Glomerular endothelial cell (primary cell): ENCODE measurements at regions not wholly inside any gene's neighbourhood (a gene's known extent, or its start where the extent isn't known, plus 50 kb on each side); places are given as distances from the start of the nearest gene placed in this dataset.

Experiments used
- DNase-seq: peaks from one replicate; pipeline ENCODE4 v3.0.0-alpha.2; 2011; ENCODE audit warnings: low read depth, low spot score; ENCODE audit errors: extremely low read depth

DNA sequence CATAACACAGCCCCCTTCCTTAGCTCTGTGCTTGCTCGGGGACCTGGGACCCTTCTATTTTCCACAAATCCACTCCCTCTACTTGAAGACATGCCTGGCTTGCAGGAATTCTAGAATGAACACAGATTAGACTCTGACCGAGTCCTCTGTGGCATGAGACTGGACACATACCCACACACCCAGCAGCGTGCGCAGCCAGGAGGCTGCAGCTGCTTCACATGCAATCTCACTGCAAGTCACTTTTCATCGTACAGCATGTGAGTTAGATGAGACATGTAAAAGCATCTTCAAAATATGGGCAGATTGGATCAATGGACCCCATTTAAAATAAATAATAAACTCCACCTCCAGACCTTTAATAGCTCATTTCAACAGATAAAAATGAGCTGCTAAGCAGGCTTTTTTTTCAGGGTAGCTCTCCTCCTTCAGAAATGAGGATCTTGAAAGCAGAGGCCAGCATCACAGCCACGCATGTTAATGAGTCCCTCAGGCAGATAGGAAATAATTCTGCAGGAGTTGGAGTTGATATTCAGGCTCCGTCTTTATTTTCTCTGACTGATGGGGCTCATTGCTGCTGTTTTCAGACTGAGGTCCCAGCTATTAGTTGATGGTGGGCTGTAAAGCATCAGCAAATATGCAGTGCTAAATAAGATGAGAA is 215.1 kb upstream of the GGTLC1 start:
- no peak for DNase-seq

DNA sequence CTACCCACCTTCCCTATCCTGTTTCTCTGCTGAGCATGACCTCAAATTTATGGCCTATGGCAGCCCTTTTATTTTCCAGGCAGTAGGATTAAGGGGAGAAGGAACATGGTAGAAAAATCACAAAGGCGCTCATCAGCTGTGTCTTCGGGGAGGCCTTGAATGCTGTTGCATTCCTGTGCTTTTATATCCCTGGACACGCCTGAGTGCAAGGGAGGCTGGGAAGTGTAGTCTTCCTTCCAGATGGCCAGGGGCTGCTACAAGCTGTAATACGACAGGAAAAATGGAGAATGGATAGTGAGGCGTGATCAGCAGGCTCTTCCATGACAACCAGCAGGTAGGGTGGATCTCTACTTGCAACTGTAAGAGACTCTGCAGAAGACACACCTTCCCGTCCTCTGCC is 210.9 kb upstream of the GGTLC1 start:
- no peak for DNase-seq

GRCh38 chr20:24194143-24194542 is 205.6 kb upstream of the GGTLC1 start:
- DNase-seq = no peak

DNA sequence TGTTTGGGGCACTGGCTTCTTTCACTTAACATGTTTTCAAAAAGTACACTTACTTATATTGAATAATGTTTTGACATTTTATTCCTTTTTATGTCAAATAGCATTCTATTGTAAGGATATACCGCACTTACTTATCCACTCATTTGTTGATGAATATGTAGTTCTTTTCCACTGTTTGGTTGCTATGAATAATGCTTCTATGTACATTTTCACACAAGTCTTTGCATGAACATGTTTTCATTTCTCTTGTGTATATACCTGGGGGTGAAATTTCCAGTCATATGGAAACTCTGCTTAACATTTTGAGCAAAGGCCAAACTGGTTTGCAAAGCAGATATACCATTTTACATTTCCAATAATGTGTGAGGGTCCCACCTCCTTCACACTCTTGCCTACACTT is 202.3 kb upstream of the GGTLC1 start:
- no peak for DNase-seq

GRCh38 chr20:24185791-24186190 is 197.2 kb upstream of the GGTLC1 start:
- DNase-seq = no peak

DNA sequence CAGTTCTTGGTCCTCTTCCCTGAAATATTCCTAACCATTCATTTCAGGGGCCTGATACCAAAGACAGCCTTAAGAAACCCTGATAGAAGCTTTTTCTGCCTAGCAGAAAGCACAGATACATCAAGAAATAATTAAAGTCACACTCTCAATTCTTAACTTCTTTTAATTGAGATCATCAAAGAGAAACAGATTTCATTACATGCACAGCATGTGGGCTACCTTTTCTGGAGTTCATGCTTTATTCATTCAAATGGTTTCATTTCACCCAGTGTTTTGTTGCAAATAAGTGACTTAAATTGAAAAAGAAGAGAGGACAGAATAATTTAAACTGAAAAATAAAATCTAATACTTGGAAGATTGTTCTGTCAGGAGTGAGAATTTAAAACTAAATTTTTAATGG is 192.6 kb upstream of the GGTLC1 start:
- no peak for DNase-seq

- no peak for DNase-seq
Observed at GRCh38 chr20:24169256-24169655, 180.7 kb upstream of the GGTLC1 start.

GRCh38 chr20:24166412-24166811 is 177.8 kb upstream of the GGTLC1 start:
- no peak for DNase-seq

DNA sequence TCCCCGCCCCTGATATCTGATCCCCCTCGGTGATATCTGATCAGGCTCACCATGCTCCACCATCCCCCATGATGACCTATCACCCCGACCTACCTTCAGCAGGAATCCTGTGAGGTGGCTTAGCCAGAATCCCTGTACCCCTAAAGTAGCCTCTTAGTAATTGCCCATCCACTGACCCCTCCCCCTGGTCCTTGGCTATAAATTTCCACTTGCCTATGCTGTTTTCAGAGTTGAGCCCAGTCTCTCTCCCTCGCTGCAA is 177.5 kb upstream of the GGTLC1 start:
- no peak for DNase-seq

GRCh38 chr20:24165301-24166122 is 176.9 kb upstream of the GGTLC1 start:
- DNase-seq = no peak

GRCh38 chr20:24164360-24164759 is 175.8 kb upstream of the GGTLC1 start:
- DNase-seq = no peak

DNA sequence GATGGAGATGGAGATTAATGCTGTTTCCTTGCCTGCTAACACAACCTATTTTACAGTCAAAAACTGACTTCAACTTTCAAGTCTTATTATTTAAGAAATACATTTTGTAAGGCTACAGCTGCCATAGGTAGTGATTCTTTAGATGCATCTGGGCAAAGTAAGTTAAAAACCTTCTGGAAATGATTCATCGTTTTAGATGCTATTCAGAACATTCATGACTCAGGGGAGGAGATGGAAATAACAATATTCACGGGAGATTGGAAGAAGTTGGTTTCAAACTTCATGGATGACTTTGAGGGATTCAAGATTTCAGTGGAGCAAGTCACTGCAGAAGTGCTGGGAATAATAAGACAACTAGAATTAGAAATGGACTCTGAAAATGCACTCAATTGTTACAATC is 174.9 kb upstream of the GGTLC1 start:
- DNase-seq = no peak

DNA sequence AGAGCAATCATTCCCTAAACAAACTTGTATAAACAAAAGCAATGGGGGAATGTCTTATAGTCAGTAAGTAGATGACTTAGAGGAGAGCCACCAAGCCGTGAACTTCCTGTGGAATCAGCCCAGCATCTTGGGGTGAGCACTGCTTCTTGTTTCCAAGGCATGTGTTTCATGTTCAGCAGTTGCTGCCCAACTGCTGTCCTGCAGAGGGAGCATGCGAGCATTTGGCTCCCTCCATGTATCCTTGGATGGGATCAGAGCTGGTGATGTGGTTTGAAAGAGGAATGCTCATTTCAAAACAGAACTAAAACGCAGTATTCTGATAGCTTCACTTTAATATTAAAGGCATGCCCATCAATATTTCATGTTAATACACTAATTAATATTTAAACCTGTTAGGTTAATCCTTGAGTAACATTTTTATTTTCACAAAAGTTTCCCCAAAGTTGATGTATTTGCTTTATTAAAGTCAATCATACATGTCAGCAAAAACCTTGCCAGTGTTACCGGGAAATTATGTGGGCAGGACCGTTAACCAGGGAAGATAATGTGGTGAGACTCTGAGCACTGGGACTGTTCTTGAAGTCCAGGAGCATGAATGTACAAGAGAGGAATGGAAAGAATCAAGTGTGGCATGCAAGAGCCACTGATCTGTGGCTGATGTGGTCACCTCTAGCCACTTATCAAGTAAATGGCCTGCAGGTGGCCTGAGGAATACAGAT is 172.1 kb upstream of the GGTLC1 start:
- DNase-seq = no peak

- DNase-seq = no peak
Observed at GRCh38 chr20:24158281-24158680, 169.7 kb upstream of the GGTLC1 start.

DNA sequence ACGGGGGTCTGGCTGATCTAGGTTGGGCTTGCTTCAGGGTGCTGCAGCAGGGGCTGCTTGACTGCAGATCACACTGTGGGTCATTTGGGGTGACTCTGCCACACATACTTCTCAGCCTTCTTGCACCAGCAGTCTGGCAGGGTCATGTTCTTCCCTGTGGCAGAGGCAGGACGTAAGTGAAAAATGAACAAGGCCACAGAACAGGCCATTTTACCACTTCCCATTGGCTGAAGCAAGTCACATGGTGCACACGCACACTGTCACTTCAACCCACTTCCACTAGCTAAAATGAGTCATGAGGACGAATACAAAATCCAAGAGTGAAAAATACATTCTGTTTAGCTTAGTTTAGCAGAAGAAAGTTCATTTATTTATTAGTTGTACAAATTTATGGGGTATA is 168.6 kb upstream of the GGTLC1 start:
- DNase-seq = no peak

- no peak for DNase-seq
Observed at GRCh38 chr20:24153101-24154040, 164.8 kb upstream of the GGTLC1 start.

GRCh38 chr20:24151621-24152294 is 163.2 kb upstream of the GGTLC1 start:
- no peak for DNase-seq

DNA sequence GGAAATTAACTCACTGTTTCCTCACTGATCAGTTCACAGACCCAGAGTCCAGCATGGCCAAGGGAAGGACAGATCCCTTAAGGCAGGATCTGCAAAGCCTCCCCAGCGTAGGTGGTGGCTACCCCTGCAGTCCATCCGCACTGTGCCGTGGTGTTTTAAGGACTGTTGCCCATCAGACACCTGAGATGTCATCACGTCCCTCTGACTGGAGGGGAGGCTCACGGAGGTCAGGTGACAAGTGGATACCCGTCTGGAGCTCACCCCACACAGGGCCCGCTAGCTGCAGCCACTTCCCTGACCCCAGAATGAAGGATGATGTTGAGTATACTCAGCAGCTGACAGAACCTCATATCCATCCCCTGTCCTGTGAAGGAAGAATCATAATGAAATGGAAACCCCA is 161.8 kb upstream of the GGTLC1 start:
- DNase-seq = no peak

DNA sequence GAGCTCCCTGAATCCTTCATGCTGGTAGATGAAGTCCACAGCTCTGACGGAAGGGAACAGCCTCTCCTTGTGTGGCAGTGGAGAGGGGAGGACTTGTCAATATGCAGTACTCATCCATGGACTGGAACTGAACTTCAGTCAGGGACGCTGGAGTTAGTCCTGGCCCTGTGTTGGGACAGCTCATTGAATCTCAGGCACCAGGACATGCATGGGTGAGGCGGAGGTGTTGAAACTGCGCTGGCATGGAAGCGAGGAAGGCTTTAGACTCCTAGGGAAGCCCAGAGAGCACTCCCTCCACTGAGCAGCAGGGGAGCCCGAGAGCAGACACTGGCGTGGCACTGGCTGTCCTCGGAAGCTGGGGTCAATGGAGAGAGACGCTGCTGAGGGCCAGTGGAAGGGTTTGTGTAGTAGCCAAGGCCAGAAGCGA is 161.3 kb upstream of the GGTLC1 start:
- no peak for DNase-seq

DNA sequence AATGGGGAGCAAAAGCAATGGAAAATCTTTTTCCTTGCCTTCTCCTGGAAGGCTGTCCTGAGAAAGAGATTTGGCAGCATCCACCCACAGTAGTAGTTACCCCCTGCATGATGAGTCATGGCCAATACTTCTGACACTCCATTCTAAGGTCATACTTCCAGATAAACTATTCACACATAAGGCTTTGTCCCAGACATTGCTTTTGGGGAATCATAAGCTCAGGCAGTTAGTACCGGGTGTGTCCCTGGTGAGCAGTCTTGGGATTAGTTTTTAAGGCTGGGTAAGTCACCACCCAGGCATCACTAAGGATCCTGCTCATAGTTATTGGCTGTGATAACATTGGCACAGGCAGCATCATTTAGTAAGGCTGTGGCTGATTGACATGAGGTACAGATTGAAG is 160.6 kb upstream of the GGTLC1 start:
- DNase-seq = no peak
